ENCODE measurements at regions not wholly inside any gene's neighbourhood (a gene's known extent, or its start where the extent isn't known, plus 50 kb on each side); places are given as distances from the start of the nearest gene placed in this dataset.

DNA sequence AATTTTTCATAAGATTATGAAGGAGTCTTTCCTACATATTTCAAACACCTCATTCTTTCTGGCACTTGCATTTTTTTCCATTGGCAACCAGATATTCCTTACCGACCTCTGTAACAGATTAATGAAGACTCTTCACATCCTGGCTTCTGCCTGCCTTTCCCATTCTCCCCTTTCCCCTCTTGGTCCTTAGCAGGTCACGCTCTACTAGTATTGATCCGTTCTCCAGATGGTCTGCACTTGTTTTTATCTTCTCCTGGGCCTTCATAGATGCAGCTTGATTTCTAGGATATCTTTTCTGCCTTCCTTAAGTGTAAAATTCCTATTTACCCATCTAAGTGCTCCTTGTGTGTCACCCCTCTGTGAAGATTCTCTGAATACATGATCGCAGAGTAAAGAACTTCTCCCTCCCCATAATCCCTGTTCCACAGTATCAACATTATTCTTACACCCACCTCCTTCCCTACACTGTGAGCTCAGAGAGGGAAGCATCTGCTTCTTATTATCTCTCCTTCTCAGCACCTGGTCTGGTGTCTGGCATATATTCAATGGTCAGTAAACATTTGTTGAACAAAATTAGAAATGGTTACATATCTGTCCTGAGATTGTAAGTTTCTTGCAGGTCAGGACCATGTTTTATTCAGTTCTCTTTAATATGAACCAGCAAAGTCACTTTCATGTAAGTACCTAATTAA lies 654.2 kb downstream of the REEP3 start:
- TF ChIP-seq, protein P1, sequence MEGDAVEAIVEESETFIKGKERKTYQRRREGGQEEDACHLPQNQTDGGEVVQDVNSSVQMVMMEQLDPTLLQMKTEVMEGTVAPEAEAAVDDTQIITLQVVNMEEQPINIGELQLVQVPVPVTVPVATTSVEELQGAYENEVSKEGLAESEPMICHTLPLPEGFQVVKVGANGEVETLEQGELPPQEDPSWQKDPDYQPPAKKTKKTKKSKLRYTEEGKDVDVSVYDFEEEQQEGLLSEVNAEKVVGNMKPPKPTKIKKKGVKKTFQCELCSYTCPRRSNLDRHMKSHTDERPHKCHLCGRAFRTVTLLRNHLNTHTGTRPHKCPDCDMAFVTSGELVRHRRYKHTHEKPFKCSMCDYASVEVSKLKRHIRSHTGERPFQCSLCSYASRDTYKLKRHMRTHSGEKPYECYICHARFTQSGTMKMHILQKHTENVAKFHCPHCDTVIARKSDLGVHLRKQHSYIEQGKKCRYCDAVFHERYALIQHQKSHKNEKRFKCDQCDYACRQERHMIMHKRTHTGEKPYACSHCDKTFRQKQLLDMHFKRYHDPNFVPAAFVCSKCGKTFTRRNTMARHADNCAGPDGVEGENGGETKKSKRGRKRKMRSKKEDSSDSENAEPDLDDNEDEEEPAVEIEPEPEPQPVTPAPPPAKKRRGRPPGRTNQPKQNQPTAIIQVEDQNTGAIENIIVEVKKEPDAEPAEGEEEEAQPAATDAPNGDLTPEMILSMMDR (IDR thresholded peaks at IDR 0.05; ENCODE audit: poor library complexity): no peak
- TF ChIP-seq EZH2 (IDR thresholded peaks at IDR 0.05; ENCODE audit: borderline replicate concordance): no peak

Measured in hepatocyte (in vitro differentiated cells).